Liver (tissue), 8 donors: ENCODE measurements at regions not wholly inside any gene's neighbourhood (a gene's known extent, or its start where the extent isn't known, plus 50 kb on each side); places are given as distances from the start of the nearest gene placed in this dataset.

ENCODE experiments used
- DNase-seq: peaks from one replicate; pipeline ENCODE4 v3.0.0-alpha.2; 2017; ENCODE audit warnings: low spot score
- H3K27ac ChIP-seq, 2 donors: one replicate each; pipeline ENCODE4 v1.7.0; 2013; ENCODE audit warnings: inconsistent platforms in 2 of 2, low read length in 2 of 2, control low read depth in 1 of 2, low read depth in 1 of 2, mild to moderate bottlenecking in 1 of 2
- H3K27me3 ChIP-seq, 4 donors: one replicate each; pipeline versions ENCODE4 v1.6.1 to v1.7.0; 2013; ENCODE audit warnings: low read length in 3 of 4, inconsistent platforms in 1 of 4, mild to moderate bottlenecking in 1 of 4, moderate library complexity in 1 of 4; ENCODE audit not compliant: control insufficient read depth in 4 of 4, insufficient read depth in 4 of 4
- H3K36me3 ChIP-seq, 4 donors: one replicate each; pipeline versions ENCODE4 v1.6.1 to v1.7.0; 2013; ENCODE audit warnings: low read length in 3 of 4, mild to moderate bottlenecking in 3 of 4, low read depth in 1 of 4, moderate library complexity in 1 of 4; ENCODE audit not compliant: control insufficient read depth in 4 of 4, insufficient read depth in 3 of 4
- H3K4me1 ChIP-seq, 4 donors: one replicate each; pipeline versions ENCODE4 v1.6.1 to v1.7.0; 2013; ENCODE audit warnings: low read length in 3 of 4, mild to moderate bottlenecking in 3 of 4, moderate library complexity in 1 of 4; ENCODE audit not compliant: control insufficient read depth in 4 of 4, insufficient read depth in 4 of 4
- H3K4me3 ChIP-seq, 3 donors: one replicate each; pipeline versions ENCODE4 v1.6.1 to v1.7.0; 2013; ENCODE audit warnings: low read length in 3 of 3, control low read depth in 1 of 3, low read depth in 1 of 3, mild to moderate bottlenecking in 1 of 3
- H3K9ac ChIP-seq, 2 donors: one replicate each; pipeline ENCODE4 v1.7.0; 2013; ENCODE audit warnings: low read length in 2 of 2, mild to moderate bottlenecking in 2 of 2, moderate library complexity in 2 of 2, control low read depth in 1 of 2, low read depth in 1 of 2
- H3K9me3 ChIP-seq, 4 donors: one replicate each; pipeline versions ENCODE4 v1.6.1 to v1.7.0; 2013; ENCODE audit warnings: low read length in 3 of 4; ENCODE audit not compliant: control insufficient read depth in 4 of 4
- CTCF ChIP-seq: fragments of 150-350 bp; IDR thresholded peaks from 2 replicates; pipeline ENCODE4 v1.5.1; 2017; ENCODE audit warnings: improper control_type of control experiment, low read depth, low read length; ENCODE audit not compliant: missing input control
- EGR1 ChIP-seq, 2 donors: IDR thresholded peaks; 2 replicates each; pipeline ENCODE4 v1.6.1; 2016 to 2018; ENCODE audit warnings: antibody characterized with exemption in 2 of 2, low read depth in 2 of 2
- FOXA1 ChIP-seq: IDR thresholded peaks from 2 replicates; pipeline ENCODE4 v1.6.1; 2016; ENCODE audit warnings: antibody characterized with exemption
- FOXA2 ChIP-seq: IDR thresholded peaks from 2 replicates; pipeline ENCODE4 v1.6.1; 2016; ENCODE audit warnings: antibody characterized with exemption
- GABPA ChIP-seq, 2 donors: IDR thresholded peaks in 1 of 2; conservative IDR thresholded peaks in 1 of 2; 2 replicates each; pipeline ENCODE4 v1.6.1; 2016; ENCODE audit warnings: antibody characterized with exemption in 2 of 2, mild to moderate bottlenecking in 1 of 2, moderate library complexity in 1 of 2
- HNF4G ChIP-seq: IDR thresholded peaks from 2 replicates; pipeline ENCODE4 v1.6.1; 2016; ENCODE audit warnings: antibody characterized with exemption
- JUND ChIP-seq, 2 donors: IDR thresholded peaks; 2 replicates each; pipeline ENCODE4 v1.6.1; 2016; ENCODE audit warnings: antibody characterized with exemption in 2 of 2
- NR2F2 ChIP-seq: IDR thresholded peaks from 2 replicates; pipeline ENCODE4 v1.6.1; 2016; ENCODE audit warnings: antibody characterized with exemption
- RAD21 ChIP-seq, 2 donors: IDR thresholded peaks; 2 replicates each; pipeline ENCODE4 v1.6.1; 2016; ENCODE audit warnings: antibody characterized with exemption in 2 of 2, mild to moderate bottlenecking in 2 of 2
- REST ChIP-seq: IDR thresholded peaks from 2 replicates; pipeline ENCODE4 v1.6.1; 2016; ENCODE audit warnings: antibody characterized with exemption, mild to moderate bottlenecking
- RXRA ChIP-seq, 2 donors: IDR thresholded peaks; 2 replicates each; pipeline ENCODE4 v1.6.1; 2017 to 2018; ENCODE audit warnings: antibody characterized with exemption in 2 of 2, mild to moderate bottlenecking in 1 of 2
- SP1 ChIP-seq: IDR thresholded peaks from 2 replicates; pipeline ENCODE4 v1.6.1; 2018; ENCODE audit warnings: antibody characterized with exemption, mild to moderate bottlenecking
- TAF1 ChIP-seq: conservative IDR thresholded peaks from 2 replicates; pipeline ENCODE4 v1.6.1; 2016; ENCODE audit warnings: antibody characterized with exemption, mild to moderate bottlenecking
- YY1 ChIP-seq: IDR thresholded peaks from 2 replicates; pipeline ENCODE4 v1.6.1; 2016; ENCODE audit warnings: antibody characterized with exemption, mild to moderate bottlenecking
- WGBS: extraction: QIAGEN DNeasy Blood & Tissue Kit; methylation state at CpG from one replicate; pipeline ENCODE4 v1.1.7; 2013; 5-methylcytosine and 5-hydroxymethylcytosine counted together
- TF ChIP-seq, protein P1 (sequence below): IDR thresholded peaks from 2 replicates; pipeline ENCODE4 v1.6.1; 2016; ENCODE audit warnings: antibody characterized with exemption
- TF ChIP-seq, protein P2 (sequence below): IDR thresholded peaks from 2 replicates; pipeline ENCODE4 v1.6.1; 2016; ENCODE audit warnings: antibody characterized with exemption
- TF ChIP-seq, protein P3 (sequence below): IDR thresholded peaks from 2 replicates; pipeline ENCODE4 v1.6.1; 2016; ENCODE audit warnings: antibody characterized with exemption
- donor health status: healthy.
- donor health status: healthy.
- donor health status: healthy.
- donor health status: healthy.
- donor health status: healthy.

- Histone ChIP-seq H3K27ac (no peak overlapping the region), H3K9me3 (no peaks in the 10 kb centered on the region), H3K27me3 (no peaks in the 10 kb centered on the region), H3K4me1 (peaks cover 0 to 4% (median 3%) of the 10 kb centered on the region in 4 donors), H3K36me3 (no peaks in the 10 kb centered on the region), H3K4me3 (no peak overlapping the region), H3K9ac (no peak overlapping the region)
- DNase-seq: no peak
- TF ChIP-seq REST (no peak), FOXA2 (no peak), NR2F2 (no peak), RAD21 (IDR thresholded peaks at IDR 0.05) (peak; percentile 81 to 82), CTCF (peak; percentile 71)
These were observed 134.8 kb upstream of the KIF5B start for GRCh38 chr10:32190890-32191491.

GRCh38 chr10:32189400-32190084 is 133.3 kb upstream of the KIF5B start:
- H3K4me3 ChIP-seq: no peak overlapping the region
- no peak for DNase-seq
- H3K9ac ChIP-seq: no peak overlapping the region
- peaks cover 0 to 4% (median 3%) of the 10 kb centered on the region in 4 donors for H3K4me1 ChIP-seq
- H3K9me3 ChIP-seq: no peaks in the 10 kb centered on the region
- 53% methylated on average over 5 of the region's 5 CpGs for WGBS
- no peaks in the 10 kb centered on the region for H3K27me3 ChIP-seq
- H3K27ac ChIP-seq: no peak overlapping the region
- no peaks in the 10 kb centered on the region for H3K36me3 ChIP-seq
- TF ChIP-seq CTCF (peak; percentile 33), NR2F2 (peak; percentile 46), HNF4G (peak; percentile 23), TAF1 (no peak), FOXA1 (no peak), SP1 (no peak), RXRA (IDR thresholded peaks at IDR 0.05) (no peak), YY1 (no peak), REST (no peak), JUND (IDR thresholded peaks at IDR 0.05) (no peak), EGR1 (IDR thresholded peaks at IDR 0.05; ENCODE audit: low read depth in 2 of 2) (no peak), GABPA (IDR thresholded peaks at IDR 0.05 in 1 of 2, conservative IDR thresholded peaks at IDR 0.05 in 1 of 2) (no peak), RAD21 (IDR thresholded peaks at IDR 0.05) (peak; percentile 28 to 44)
- TF ChIP-seq, protein P1, sequence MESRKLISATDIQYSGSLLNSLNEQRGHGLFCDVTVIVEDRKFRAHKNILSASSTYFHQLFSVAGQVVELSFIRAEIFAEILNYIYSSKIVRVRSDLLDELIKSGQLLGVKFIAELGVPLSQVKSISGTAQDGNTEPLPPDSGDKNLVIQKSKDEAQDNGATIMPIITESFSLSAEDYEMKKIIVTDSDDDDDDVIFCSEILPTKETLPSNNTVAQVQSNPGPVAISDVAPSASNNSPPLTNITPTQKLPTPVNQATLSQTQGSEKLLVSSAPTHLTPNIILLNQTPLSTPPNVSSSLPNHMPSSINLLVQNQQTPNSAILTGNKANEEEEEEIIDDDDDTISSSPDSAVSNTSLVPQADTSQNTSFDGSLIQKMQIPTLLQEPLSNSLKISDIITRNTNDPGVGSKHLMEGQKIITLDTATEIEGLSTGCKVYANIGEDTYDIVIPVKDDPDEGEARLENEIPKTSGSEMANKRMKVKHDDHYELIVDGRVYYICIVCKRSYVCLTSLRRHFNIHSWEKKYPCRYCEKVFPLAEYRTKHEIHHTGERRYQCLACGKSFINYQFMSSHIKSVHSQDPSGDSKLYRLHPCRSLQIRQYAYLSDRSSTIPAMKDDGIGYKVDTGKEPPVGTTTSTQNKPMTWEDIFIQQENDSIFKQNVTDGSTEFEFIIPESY: no peak
- TF ChIP-seq, protein P2, sequence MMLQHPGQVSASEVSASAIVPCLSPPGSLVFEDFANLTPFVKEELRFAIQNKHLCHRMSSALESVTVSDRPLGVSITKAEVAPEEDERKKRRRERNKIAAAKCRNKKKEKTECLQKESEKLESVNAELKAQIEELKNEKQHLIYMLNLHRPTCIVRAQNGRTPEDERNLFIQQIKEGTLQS: no peak
- TF ChIP-seq, protein P3, sequence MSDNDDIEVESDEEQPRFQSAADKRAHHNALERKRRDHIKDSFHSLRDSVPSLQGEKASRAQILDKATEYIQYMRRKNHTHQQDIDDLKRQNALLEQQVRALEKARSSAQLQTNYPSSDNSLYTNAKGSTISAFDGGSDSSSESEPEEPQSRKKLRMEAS: no peak
